Daoy (cell line): ENCODE measurements at regions not wholly inside any gene's neighbourhood (a gene's known extent, or its start where the extent isn't known, plus 50 kb on each side); places are given as distances from the start of the nearest gene placed in this dataset.
A peak's percentile ranks its signal among the peaks of the same experiment; 100 is the strongest.
"Not testable (repeated sequence)": the region's sequence is repeated elsewhere in the genome, so short reads cannot be mapped to it uniquely, and the experiment has no call there.

Experiments used
- DNase-seq: peaks from one replicate; pipeline ENCODE4 v3.0.0-alpha.2; 2015; ENCODE audit warnings: low read depth

DNA sequence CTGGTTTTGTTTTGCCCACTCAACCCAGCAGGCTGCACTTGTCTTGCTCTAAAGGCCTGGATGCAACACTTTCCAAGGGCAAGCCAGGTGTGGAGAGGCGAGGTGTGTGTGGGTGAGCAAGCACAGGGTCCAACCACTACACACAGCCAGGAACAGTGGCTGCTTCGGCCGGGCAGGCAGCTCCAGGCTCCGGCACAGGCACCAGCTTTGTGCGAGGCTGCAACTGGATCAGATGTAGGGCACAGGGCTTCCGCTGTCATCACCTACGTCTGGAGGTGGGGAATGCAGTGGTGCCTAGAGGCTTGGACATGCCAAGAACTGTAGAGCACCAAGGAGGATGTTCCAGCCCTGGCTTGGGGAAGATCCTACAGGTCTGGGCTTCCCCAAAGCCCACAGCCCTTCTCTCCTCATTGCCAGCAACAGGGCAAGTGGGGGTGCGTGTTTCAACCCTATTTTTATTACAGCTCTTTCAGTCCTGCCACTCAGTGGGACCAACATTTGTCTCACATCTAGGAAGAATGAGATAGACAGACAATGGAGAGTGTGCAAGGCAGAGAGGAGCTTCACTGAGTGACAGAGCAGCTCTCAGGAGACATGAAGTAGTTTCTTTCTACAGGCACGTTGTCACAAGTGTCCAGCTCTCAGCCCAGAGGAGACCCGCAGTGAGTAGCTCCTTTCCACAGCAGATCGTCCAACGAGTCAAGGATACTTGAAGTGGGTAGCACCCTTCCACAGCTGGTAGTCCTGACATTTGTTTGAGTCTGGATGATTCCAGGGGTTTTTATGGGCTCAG is 622.2 kb downstream of the CDH9 start:
- no peak for DNase-seq

DNA sequence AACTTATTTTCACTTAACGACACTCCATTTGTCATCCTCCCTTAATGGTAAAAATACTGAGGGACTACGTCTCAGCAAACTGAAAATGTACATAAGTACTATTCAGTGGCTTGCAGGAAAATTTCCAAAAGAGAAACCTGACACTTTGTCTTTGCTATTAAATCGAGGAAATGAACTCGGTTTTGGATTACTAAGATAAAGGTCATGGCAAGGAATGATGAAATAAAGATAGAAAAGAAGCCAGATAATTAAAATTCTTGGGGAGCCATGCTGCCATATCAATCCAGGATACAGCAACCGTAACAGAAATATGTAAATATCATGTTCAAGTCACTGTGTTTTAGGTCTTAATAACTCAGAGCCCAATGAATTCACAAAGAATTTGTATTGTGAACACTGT is 647.8 kb downstream of the CDH9 start:
- DNase-seq = no peak

DNA sequence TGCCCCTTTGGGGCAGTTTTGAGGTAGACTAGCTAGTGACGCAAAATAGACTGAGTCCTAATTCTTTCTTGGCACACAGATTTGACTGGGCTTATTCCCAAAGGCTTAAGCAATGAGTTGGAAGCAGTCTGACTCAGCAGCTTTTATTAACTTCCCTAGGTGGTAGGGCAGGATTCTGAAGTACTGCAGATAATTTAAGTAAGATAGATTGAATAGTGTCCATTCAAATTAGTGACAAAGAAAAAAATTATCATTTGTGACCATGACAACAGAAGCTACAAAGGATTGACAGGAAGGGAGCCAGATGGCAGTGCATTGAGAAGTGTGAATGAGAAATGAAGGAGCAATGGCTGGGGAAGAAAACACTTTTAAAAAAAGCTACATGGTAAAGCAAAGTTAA is 649.4 kb downstream of the CDH9 start:
- DNase-seq = no peak

DNA sequence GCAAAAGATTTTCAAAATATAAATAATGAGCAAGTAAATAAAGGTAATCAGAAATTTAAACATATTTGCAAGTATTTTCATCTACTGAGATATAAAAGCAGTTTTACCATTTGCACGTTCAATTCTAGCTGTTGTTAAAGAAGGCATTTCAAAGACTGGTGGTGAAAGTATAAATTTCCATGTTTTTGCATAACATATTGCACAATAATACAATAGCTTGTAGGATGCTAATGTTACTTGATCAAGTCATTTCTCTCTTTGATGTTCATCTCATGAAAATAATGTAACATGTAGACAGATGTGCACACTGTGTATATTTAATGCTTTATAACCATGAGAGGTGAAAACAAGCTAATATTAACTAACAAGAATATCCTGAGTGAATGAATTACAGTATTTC is 651.9 kb downstream of the CDH9 start:
- no peak for DNase-seq

DNA sequence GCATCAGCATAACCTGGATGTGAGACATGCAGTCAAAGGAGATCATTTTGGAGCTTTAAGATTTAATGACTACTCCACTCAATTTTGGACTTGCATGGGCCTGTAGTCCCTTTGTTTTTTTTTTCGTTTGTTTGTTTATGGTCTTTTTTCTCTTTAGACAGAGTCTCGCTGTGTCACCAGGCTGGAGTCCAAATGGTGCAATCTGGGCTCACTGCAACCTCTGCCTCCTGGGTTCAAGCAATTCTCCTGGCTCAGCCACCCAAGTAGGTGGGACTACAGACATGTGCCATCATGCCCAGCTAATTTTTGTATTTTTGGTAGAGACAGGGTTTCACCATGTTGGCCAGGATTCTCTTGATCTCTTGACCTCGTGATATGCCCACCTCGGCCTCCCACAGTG is 673.8 kb downstream of the CDH9 start:
- DNase-seq = not testable (repeated sequence)

DNA sequence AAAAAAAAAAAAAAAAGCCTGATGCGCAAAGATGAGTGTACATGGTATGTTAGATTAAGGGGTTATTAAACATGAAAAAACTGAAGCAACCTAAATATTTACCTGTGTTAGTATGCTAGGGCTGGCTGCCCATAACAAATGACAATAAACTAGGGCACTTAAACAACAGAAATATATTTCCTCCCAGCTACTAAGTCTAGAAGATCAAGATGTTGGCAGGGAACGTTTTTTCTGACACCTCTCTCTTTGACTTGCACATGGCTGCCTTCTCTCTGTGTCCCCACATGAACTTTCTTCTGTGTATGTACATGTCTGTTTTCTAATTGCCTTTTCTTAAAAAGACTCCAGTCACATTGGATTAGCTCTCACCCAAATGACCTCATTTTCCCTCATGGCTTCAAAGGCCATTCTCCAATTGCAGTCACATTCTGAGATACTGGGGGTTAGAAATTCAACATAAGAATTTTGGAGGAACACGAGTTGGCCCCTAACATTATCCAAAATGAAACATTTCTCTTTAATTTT is 694.5 kb downstream of the CDH9 start:
- DNase-seq = no peak

DNA sequence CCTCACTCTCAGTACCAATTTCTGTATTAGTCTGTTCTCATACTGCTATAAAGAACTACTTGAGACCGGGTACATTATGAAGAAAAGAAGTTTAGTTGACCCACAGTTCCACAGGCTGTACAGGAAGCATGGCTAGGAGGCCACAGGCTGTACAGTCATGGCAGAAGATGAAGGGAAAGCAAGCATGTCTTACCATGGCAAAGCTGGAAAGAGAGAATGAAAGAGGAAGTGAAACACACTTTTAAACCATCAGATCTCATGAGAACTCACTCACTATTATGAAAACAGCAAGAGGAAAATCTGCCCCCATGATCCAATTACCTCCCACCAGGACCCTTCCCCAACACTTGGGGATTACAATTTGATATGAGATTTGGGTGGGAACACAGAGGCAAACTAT is 698.8 kb downstream of the CDH9 start:
- no peak for DNase-seq

DNA sequence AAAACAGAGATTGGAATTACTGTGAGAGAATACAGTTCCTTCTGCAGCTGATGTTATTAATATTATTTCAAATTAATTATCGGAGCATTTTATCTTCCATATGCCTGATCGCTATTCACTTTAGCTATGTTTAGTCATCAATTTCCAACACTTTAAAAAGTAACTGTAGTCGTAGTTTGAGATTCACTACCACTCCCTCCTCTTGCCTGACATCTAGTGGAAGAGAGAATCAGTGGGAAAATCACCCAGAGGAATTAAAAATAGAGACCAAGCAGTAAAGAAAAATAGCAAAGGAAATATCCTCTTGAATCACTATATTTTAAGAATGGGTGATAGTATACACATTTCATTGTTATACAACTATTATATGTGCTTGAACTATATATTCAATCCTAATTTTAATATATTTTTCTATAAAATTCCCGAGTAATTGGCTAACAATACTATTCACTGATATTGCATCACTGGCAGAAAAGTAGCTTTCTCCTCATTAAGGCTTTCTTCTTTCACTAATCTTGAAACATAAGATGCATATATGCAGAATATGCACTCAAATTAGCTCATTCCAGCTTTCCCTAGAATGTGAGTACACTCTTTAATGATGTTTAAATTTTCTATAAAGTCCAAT is 708.7 kb downstream of the CDH9 start:
- DNase-seq = no peak

DNA sequence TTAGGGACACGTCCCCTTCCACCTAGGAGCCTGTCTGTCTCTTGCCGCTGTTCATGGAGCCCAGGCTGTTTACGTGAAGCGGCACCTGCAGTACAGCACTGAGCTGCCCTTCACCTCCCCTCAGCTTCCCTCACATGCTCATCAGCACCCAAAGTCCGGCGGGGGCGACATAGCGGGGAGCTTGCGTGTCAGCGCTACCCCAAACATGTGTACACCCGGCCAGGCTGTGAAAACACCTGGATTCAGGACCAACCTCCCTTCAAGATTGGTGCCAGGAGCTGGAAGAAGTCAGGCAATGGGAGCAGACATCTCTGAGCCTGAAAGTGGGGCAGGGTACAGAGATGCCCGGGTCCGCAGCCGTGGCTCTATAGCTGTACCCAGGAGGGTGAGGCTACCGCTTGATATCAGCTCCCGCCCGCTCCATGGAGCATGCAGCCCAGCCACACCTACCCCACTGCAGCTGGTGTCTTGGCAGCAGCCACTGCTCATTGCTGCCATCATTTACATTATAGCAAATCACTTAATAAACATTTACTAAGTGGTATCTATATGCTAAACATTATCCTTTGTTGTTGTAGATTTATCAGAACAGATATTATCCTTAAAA is 712.1 kb downstream of the CDH9 start:
- DNase-seq = no peak

DNA sequence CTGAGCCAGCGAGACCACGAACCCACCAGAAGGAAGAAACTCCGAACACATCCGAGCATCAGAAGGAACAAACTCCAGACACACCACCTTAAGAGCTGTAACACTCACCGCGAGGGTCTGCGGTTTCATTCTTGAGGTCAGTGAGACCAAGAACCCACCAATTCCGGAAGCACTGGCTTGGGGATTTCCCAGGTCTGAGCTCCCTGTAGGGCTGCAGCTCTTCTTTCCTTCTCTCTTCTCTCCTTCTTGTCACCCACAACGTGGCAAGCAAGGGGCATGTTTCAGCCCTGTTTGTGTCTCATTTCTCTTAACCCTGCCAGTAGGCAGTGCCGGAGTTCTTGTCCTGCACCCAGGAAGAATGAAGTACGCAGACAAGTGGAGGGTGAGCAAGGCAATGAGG is 713.0 kb downstream of the CDH9 start:
- peak; percentile 14 for DNase-seq

DNA sequence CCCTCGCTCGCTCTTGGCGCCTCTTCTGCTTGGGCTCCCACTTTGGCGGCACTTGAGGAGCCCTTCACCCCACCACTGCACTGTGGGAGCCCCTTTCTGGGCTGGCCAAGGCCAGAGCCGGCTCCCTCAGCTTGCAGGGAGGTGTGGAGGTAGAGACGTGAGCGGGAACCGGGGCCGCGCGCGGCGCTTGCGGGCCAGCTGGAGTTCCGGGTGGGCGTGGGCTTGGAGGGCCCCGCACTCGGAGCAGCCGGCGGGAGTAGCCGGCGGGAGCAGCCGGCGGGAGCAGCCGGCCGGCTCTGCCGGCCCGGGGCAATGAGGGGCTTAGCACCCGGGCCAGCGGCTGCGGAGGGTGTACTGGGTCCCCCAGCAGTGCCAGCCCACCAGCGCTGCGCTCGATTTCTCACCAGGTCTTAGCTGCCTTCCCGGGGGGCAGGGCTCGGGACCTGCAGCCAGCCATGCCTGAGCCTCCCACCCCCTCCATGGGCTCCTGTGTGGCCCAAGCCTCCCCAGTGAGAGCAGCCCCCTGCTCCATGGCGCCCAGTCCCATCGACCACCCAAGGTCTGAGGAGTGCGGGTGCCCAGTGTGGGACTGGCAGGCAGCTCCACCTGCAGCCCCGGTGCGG is 714.0 kb downstream of the CDH9 start:
- DNase-seq = not testable (repeated sequence)

DNA sequence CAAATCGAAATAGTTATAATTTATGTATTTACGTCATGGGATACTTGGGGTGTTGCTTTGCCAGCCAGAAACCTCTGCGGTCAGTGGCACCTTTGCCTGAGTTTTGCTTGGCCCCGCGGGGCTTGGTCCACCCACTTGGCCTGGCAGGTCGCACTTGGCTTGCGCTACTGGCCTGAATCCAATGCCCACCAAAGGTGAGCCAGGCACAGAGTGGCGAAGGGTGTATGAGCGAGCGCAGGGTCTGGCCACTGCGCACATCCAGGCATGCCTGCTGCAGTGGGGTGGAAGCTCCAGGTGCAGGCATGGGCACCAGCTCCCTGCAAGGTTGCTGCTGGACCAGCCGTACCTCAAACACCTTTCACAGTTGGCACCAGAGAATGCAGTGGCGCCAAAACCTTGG is 714.6 kb downstream of the CDH9 start:
- no peak for DNase-seq

DNA sequence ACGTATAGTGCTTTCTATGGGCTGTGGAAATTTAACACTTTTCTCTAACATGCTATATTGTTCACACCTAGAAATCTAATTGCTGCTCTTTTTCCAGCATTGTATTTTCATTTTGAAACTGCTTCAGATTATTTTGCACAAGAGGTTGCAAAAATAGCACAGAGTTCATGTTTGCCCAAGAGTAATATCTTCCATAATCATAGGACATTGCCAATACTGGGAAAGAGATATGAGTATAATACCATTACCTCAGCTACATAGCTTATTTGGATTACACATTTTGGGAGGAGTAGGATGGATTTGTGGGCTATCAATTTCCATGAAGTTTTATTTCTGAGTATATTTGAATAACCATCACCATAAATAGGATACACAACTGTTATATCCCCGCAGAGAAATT is 717.1 kb downstream of the CDH9 start:
- DNase-seq = no peak

DNA sequence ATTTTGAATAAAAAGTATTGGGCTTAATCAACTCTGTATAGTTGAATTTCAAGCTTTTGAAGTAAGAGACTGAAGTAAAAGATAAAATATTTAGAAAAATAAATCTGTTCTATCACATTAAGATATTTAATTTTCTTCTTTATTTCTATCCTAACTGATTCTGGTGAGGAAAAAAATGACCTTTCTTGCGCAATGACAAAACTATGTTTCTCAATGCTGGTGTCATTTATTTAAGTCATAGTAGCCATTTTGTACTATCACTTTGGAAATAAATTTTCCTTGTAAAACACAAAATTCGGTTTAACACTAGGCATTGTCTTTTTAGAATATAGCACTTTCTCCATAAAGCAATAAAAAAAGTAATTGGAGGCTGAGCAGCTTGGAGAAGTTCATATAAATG is 728.0 kb downstream of the CDH9 start:
- no peak for DNase-seq

DNA sequence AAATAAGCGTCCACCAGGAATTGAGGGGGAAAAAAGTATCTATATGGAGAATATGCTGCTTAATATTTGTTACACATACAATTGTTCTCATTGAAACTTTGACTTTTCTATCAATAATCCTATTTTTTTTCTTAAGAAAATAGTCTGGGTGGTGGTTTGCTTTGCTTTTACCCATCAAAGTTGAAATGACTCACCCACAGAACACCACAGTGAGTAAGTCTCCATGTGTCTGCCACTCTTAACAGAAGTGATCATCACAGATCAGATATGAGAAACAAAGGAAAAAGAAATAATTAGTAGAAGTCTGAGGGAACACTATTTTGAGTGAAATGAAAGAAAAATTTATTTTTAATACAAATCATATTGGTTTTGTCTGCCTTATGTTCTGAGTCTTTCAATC is 742.8 kb downstream of the CDH9 start:
- DNase-seq = no peak

DNA sequence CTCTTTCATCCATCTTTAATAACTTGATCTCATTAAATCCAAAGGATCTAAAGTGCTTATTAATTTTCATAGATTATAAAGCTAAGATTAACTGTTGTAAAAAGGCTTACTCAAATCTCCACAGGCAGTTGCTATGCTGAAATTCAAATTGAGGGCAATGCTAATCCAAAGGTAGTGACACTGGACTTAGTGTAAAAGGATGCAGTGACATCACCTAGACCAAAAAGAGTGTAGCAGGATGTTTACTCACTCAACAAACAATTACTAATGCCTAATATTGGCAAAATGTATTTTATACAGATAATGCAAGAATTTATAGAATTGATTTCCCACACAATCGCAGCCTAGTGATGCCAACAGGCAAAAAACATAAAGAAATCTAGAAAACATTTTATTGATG is 756.2 kb downstream of the CDH9 start:
- DNase-seq = no peak

DNA sequence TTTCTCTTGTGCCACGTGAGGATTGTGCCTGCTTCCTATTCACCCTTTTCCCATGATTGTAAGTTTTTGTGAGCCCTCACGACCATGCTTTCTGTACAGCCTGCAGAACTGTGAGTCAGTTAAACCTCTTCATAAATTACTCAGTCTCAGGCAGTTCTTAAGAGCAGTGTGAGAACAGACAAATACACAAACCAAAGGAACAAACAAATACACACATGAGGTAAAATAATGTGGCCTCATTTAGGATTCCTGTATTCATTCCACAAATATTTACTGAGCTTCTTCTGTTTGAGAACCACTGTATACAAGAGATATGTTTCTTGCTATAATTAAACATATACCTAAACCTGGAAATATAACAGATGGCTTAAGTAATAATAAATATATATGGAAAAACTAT is 760.3 kb downstream of the CDH9 start:
- no peak for DNase-seq

DNA sequence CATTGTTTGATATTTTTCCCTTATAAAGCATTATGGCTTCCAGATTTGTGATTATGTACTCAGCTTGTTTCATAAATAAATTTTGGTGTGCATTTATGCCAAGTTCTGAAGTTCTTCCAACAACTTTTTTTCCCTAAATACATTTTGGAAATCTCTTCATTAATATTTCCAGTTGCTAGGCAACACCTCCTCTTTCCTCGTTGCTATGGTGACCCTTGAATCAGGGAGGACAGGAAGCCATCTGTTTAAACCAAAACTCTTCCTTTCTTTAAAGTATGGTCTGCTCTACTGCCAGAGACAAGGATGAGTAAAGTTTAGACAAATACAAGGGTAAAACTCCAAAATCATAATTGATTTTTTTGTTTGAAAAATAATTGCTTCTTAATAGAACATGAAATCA is 779.3 kb downstream of the CDH9 start:
- DNase-seq = no peak

DNA sequence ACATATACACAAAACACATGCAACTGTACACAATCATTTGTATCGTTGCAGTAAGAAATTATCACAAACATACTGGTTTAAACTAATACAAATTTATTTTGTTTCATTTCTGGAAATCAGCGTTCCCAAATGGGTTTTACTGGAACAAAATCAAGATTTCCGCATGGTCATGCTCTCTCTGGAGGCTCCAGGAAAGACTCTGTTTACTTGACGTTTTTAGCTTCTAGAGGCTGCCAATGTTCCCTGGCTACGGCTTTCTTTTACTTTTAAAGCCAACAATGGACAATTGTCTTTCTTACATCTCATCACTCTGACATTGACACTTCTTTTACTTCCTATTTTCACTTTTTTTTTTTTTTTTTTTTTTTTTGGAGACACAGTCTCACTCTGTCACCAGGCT is 793.1 kb downstream of the CDH9 start:
- no peak for DNase-seq

DNA sequence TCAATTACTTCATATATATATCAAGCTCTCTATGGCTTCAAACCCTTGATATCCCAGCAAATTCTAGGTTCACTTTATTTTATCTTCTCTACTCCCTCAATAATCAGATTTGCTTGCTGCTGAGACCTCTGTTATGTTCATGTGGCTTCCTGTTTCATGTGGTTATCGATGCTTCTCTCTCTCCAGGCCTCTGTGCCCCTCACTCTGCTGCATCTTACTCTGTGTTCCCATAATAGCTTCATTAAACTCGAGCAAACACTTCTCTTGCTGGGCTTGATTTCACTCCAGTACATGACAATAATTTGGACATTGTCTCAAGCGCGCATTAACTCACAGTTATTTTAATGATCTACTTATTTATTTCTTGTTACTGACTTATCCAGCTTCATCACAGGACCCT is 798.8 kb downstream of the CDH9 start:
- DNase-seq = no peak

DNA sequence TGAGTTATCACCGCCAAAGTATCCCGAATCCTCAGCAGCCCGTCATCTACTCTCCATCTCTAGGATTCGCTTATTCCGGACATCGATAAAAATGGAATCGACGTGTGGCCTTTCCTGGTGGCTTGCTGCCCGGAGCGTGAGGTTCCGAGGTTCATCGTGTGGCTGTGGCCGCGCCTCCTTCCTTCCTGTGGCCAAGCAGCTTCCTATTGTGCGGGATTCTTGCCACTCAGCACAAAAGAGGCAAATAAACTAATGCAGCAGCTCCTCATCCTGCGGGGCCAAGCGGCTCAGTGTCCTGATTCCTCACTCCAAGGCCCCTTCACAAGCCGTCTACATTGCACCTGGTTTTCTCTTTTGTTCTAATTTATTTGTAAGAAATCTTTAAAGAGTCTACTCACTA is 800.9 kb downstream of the CDH9 start:
- peak; percentile 16 for DNase-seq

DNA sequence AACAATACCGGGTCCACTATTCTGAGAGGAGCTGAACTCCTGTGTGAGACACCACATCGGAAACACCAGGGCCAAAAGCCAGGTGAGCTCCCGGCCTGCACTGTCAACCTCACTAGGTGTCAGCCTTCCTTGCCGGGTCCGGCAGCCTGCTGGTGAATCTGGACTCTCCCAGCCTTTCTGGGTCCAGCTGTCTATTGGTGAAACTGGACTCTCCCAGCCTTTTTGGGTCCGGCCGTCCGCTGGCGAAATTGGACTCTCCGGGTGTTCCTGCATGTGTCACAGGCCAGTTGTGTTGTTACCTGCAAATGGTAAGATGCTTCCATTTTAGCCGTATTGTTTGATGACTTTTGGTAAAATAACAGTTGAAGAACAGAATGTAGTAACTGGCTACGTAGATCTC is 801.5 kb downstream of the CDH9 start:
- DNase-seq = no peak

DNA sequence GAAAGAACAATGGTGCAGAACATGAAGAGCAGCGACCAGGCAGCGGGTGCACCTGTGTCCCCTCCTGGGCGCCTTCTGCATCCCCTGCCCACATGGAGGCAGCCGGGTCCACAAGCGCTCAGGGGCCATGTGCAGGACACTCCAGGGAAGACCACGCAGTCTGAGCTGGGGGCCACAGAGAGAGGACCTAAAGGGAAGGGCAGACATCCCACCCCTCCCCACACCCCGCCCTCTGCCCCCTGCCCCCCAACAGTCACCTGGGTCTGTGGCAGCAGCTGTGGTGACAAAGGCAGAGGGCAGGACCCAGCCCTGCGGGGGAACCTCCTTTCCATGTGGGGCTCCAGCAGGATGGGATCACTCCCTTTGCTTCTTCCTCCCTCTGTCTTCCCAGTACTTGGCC is 805.7 kb downstream of the CDH9 start:
- no peak for DNase-seq
